HG03558 (cell line): ENCODE measurements at regions not wholly inside any gene's neighbourhood (a gene's known extent, or its start where the extent isn't known, plus 50 kb on each side); places are given as distances from the start of the nearest gene placed in this dataset.

ENCODE experiments used
- ATAC-seq: cut with Tn5 transposase; IDR thresholded peaks from one replicate; pipeline ENCODE4 v1.9.1; 2021; ENCODE audit warnings: moderate number of reproducible peaks; ENCODE audit not compliant: unreplicated experiment; ENCODE audit errors: extremely low read depth

- ATAC-seq: no peak
These were observed 72.1 kb upstream of the SIM2 start for GRCh38 chr21:36626791-36627190.

GRCh38 chr21:36627242-36627641, 71.7 kb upstream of the SIM2 start:
- ATAC-seq: no peak

GRCh38 chr21:36628106-36628505, 70.8 kb upstream of the SIM2 start:
- no peak for ATAC-seq

- ATAC-seq: no peak
These were observed 70.0 kb upstream of the SIM2 start for GRCh38 chr21:36628761-36629460.

GRCh38 chr21:36630485-36631206, 68.3 kb upstream of the SIM2 start:
- no peak for ATAC-seq

- no peak for ATAC-seq
These were observed 62.9 kb upstream of the SIM2 start for GRCh38 chr21:36636016-36636415.

- ATAC-seq: no peak
These were observed 62.5 kb upstream of the SIM2 start for GRCh38 chr21:36636439-36636838.

GRCh38 chr21:36639769-36640168, 59.1 kb upstream of the SIM2 start:
- ATAC-seq: no peak

- ATAC-seq: no peak
These were observed 58.7 kb upstream of the SIM2 start for GRCh38 chr21:36640174-36640720.

- no peak for ATAC-seq
These were observed 58.1 kb upstream of the SIM2 start for GRCh38 chr21:36640721-36641244.

GRCh38 chr21:36641346-36641745, 57.6 kb upstream of the SIM2 start:
- ATAC-seq: no peak

- no peak for ATAC-seq
These were observed 57.0 kb upstream of the SIM2 start for GRCh38 chr21:36641886-36642285.

- no peak for ATAC-seq
These were observed 56.1 kb upstream of the SIM2 start for GRCh38 chr21:36642777-36643176.

- ATAC-seq: no peak
These were observed 55.3 kb upstream of the SIM2 start for GRCh38 chr21:36643374-36644250.

- ATAC-seq: no peak
These were observed 52.9 kb upstream of the SIM2 start for GRCh38 chr21:36646011-36646410.

- ATAC-seq: no peak
These were observed 52.3 kb upstream of the SIM2 start for GRCh38 chr21:36646645-36647044.

GRCh38 chr21:36647279-36648093, 51.4 kb upstream of the SIM2 start:
- no peak for ATAC-seq
